Neuron (in vitro differentiated cells): ENCODE measurements at regions not wholly inside any gene's neighbourhood (a gene's known extent, or its start where the extent isn't known, plus 50 kb on each side); places are given as distances from the start of the nearest gene placed in this dataset.

Experiments used
- H2AFZ ChIP-seq: one replicate; pipeline ENCODE4 v1.6.1; 2013; ENCODE audit warnings: low read depth, mild to moderate bottlenecking, inconsistent platforms, low read length, moderate library complexity
- H3K27me3 ChIP-seq: one replicate; pipeline ENCODE4 v1.6.1; 2013; ENCODE audit warnings: low read length; ENCODE audit not compliant: insufficient read depth
- H3K36me3 ChIP-seq: one replicate; pipeline ENCODE4 v1.6.1; 2013; ENCODE audit warnings: low read length; ENCODE audit not compliant: insufficient read depth
- H3K4me1 ChIP-seq: one replicate; pipeline ENCODE4 v1.6.1; 2013; ENCODE audit warnings: low read length; ENCODE audit not compliant: insufficient read depth
- H3K4me3 ChIP-seq: 2 replicates; pipeline ENCODE4 v1.5.1; 2013; ENCODE audit warnings: mild to moderate bottlenecking, low read length, moderate library complexity
- H3K9me3 ChIP-seq: one replicate; pipeline ENCODE4 v1.6.1; 2013; ENCODE audit warnings: low read length

DNA sequence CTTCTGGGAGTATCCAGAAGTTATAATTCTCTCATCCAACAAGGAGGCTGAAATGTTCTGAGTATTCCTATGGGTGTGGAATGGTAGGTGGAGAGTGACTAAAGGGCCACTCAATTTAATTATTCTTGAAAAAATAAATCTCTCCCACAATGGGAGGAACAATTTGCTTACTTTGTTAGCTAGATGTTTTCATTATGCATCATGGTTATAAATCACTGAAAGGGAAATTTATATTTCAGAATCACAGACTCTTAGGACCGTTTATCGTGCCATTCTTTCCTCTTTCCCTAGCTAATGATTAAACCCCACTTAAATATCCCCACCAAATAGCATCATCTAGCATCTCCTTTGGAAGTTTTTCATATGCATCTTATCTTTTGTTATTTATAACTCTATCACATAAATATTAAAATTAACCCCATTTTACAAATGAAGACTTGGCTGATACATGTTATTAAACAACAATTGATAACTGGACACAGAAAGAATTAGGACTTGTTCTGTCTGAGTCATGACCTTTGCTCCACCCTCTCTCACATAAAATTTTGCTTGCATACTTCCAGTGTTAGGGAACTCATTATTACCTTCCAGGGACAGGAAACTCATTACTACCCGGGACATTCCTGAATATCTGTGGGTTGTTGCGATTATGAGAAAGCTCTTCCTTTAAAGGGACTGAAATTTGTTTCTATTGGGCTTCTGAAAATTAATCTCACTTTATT lies 94.9 kb upstream of the NMUR2 start:
- Histone ChIP-seq H3K4me3 (no peak overlapping the region), H3K27me3 (no peaks in the 10 kb centered on the region), H3K36me3 (no peaks in the 10 kb centered on the region), H2AFZ (no peak overlapping the region), H3K9me3 (no peaks in the 10 kb centered on the region), H3K4me1 (no peaks in the 10 kb centered on the region)

DNA sequence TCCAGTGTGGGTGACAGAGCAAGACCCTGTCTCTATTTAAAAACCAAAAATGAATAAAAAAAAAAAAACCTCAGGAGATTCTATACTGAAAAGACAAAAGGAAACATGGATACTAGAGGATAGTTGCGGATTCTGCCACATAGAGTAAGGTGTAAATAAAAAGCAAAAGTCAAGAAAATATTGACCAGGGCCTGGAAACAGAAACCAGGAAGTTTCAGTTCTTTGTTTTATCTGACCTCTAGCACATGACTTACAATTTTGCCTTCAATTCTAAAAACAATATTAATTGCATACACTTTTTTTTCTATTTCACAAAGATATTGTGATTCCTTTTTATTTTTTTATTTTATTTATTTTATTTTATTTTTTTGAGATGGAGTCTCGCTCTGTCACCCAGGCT lies 96.2 kb upstream of the NMUR2 start:
- Histone ChIP-seq H3K4me1 (no peaks in the 10 kb centered on the region), H3K4me3 (no peak overlapping the region), H3K27me3 (no peaks in the 10 kb centered on the region), H3K9me3 (no peaks in the 10 kb centered on the region), H2AFZ (no peak overlapping the region), H3K36me3 (no peaks in the 10 kb centered on the region)

DNA sequence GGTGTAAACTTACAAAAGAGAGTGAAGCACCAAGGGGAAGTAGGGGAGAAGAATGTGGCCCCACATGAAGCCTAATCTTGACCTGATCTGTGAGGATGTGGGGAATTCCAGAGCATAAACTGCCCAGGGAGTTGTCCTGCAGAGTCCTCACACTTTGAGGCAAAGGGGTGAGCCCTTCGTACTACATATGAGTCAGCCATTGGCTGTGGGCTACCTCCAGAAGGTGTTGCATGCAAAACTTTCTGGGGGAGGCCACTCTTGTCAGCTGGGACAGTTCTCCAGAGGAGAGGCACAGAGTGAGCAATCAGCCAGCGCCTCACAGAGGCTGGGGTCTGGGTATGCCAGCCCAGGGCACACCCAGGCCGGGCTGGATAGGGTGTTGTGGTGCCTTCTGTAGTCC lies 98.1 kb upstream of the NMUR2 start:
- Histone ChIP-seq H3K36me3 (no peaks in the 10 kb centered on the region), H3K27me3 (no peaks in the 10 kb centered on the region), H3K4me1 (no peaks in the 10 kb centered on the region), H3K9me3 (no peaks in the 10 kb centered on the region), H2AFZ (no peak overlapping the region), H3K4me3 (no peak overlapping the region)

DNA sequence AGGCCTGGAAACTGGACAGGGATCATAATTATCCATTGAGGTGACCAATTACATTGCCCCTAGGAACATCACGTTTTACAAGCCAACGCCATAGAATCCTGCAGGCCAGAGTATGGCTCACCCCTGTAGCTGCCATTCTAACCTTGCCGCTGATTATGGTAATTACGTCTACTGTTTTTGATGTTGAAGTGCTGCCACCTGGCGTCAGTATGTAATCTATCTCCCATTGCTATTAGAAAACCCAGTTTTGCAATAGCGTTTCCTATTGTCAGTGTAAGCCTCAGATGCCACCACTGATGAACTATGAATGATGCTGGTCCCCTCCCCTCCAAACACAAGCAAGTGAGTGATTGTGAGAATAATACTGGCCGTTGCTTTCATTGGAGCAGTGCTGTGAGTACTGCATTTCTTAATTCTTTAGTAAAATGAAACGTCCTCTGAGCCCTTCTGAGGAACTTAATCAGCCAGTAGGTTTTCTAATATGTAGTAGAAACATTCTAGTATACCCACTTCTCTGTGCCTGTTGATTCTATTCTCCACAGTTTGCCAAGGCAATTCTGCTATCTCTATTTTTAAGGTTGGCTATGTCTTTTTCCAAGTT lies 100.5 kb upstream of the NMUR2 start:
- no peaks in the 10 kb centered on the region for H3K36me3 ChIP-seq
- no peaks in the 10 kb centered on the region for H3K9me3 ChIP-seq
- no peak overlapping the region for H2AFZ ChIP-seq
- H3K4me1 ChIP-seq, result no peaks in the 10 kb centered on the region
- H3K27me3 ChIP-seq, result no peaks in the 10 kb centered on the region
- no peak overlapping the region for H3K4me3 ChIP-seq

DNA sequence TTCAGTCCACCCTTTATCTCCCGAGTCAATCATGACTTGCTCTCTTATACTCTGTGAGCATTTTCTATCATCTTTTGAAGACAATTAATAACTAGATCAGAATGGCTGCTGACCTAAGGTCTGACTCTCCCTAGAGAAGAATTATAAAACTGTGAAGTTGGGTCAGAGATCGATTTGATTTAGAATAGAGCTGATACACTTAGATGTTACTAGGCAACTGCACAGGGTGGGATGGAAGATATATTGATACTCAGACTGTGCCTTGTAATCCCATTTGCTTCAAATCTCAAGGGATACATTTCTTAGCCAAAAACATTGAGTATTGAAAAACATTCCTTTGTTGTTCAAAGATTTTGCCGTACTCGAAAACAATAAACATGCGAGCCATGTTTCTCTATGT lies 106.0 kb upstream of the NMUR2 start:
- Histone ChIP-seq H3K36me3 (no peaks in the 10 kb centered on the region), H3K9me3 (no peaks in the 10 kb centered on the region), H3K4me1 (peaks cover 15% of the 10 kb centered on the region), H3K27me3 (no peaks in the 10 kb centered on the region), H3K4me3 (no peak overlapping the region), H2AFZ (no peak overlapping the region)

DNA sequence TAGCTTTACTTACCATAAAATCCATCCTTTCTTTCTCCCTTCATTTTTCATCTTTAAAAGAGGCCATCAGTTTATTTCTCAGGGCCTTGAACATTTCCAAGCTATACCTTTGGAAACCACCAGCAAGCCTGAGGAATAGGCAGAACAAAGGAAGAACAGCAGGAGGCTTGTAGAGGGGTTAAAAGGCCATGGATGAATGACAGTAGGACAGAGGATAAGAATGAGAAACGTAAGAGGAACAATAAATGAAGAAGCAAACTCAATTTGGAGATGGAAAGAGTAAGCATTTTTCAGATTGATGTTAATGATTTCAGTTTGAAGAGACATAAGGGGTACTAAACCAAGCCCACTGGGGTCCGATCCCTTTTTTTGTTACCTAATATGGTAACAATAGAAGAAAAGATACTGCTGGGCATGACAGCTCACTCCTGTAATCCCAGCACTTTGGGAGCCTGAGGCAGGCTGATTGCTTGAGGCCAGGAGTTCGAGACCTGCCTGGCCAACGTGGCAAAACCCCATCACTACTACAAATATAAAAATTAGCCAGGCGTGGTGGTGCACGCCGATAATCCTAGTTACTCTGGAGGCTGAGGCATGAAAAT lies 106.6 kb upstream of the NMUR2 start:
- Histone ChIP-seq H3K4me3 (no peak overlapping the region), H3K36me3 (no peaks in the 10 kb centered on the region), H3K9me3 (no peaks in the 10 kb centered on the region), H2AFZ (no peak overlapping the region), H3K27me3 (no peaks in the 10 kb centered on the region), H3K4me1 (peaks cover 15% of the 10 kb centered on the region)

DNA sequence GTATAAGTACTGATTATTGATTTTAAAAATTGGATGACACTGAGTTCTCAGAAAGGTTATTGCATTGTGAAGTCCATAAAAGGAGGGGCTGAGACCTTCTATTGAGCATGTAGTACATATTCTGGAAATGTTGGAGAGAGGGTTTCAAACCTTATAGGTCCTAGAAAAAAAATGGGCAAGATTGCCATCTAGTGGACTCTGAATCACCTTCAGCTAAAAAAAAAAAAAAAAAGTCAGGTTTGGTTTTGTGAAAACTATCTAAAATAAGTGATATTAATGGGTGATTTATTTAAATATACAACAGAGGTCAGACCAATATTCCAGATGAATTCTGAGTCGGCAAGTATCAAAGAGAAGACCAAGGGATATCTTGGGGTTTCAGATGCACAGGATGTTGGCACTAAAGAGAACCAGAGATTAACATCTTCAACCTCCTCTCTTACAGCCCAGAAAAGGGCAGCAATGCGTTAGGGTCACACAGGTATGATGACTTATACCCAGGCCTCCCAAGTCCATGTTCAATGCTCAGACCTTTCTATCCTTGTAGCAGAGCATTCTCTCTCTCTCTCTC lies 109.8 kb upstream of the NMUR2 start:
- H3K27me3 ChIP-seq, result no peaks in the 10 kb centered on the region
- H3K4me3 ChIP-seq, result no peak overlapping the region
- H3K36me3 ChIP-seq, result no peaks in the 10 kb centered on the region
- H2AFZ ChIP-seq, result no peak overlapping the region
- peaks cover 15% of the 10 kb centered on the region for H3K4me1 ChIP-seq
- H3K9me3 ChIP-seq, result no peaks in the 10 kb centered on the region

DNA sequence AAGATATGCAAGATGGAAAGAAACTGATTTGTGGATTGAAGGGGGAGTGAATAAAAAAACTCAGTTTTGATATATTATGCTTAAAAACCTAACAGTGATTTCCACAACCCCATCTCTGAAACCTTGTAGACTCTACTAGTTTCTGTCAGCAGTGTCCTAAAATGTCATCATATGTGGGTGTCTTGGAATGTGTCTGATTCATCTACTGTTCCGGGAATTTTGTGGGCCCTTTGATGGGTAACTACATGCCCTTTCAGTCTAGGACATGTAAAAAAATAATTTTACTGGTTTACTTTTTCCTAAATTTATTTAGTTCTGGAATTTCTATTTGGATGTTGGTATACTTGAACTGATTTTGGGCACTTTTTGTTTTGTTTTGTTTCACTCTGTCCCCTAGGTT lies 118.9 kb upstream of the NMUR2 start:
- H3K4me3 ChIP-seq, result no peak overlapping the region
- no peak overlapping the region for H2AFZ ChIP-seq

DNA sequence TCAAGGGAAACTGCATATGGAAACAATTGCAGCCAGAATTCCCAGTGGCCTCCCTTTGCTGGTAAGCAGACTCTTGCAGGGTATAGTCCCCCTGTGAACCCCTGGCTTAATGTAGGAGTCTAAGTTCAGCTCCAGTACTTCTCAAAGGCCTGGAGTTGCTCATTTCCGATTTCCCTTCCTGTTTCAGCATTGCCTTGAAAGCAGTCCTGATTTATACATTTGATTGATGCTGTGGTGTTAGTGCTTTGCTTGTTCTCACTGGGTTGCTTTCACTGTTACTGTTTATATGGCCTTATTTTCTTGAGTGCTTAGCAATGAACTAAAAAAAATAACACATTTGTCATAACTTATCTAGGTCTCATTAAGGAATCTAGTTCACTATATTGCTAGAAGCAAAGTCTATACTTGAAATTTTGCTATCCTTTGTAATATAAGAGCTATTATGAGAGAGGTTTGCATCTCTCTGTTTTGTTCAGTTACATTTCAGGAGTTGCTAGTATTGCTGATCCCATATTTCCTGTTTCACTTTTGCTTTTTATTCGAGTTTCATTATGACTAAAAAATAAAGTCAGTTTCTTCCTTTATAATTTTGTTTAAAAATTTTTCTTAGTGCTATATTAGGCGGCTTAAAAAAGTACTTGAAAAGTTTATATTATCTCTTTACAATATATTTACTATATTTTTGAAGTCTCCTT lies 122.4 kb upstream of the NMUR2 start:
- Histone ChIP-seq H3K27me3 (peaks cover 2% of the 10 kb centered on the region), H3K4me3 (no peak overlapping the region), H3K4me1 (no peaks in the 10 kb centered on the region), H3K36me3 (no peaks in the 10 kb centered on the region), H2AFZ (no peak overlapping the region), H3K9me3 (no peaks in the 10 kb centered on the region)

More for the DNA sequence above, 118.9 kb upstream of the NMUR2 start:
- no peaks in the 10 kb centered on the region for H3K36me3 ChIP-seq
- no peaks in the 10 kb centered on the region for H3K9me3 ChIP-seq
- no peaks in the 10 kb centered on the region for H3K4me1 ChIP-seq
- H3K27me3 ChIP-seq, result no peaks in the 10 kb centered on the region

DNA sequence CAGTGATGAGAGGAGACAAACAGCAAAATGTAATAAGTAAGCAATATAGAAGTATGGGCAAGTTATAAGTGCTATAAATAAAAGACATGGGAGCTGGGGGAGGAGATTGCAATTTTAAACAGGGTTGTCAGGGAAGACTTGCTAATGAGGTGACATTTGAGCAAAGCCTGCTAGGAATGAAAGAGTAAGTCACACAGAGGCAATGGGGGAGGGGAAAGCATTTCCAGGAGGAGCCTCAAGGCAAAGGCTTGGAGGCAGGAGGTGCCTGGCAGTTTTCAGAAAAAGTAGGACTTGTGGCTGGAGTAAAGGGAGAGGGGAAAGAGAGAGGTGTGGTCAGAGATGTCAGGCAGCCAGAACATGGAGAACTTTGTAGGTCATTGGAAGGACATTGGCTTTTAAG lies 124.4 kb upstream of the NMUR2 start:
- Histone ChIP-seq H2AFZ (no peak overlapping the region), H3K4me1 (no peaks in the 10 kb centered on the region), H3K36me3 (no peaks in the 10 kb centered on the region), H3K4me3 (no peak overlapping the region), H3K27me3 (peaks cover 2% of the 10 kb centered on the region), H3K9me3 (no peaks in the 10 kb centered on the region)

DNA sequence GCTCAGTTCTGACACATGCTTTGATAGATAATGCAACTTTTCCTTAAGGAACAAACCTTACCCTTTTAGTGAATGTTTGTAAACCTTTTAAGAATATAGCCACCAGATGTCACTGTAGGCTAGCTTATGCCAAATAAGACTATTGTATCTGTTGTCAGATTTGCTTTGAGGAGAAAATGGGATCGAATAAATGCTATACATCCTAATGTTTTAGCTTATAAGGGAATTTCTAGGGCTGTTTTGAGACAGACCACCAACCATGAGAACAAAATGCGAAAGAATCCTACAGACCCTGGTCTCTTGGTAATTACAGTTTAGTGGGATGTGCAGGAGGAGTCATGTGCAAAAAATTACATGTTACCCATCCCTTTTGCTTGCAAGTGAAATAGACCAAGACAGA lies 127.6 kb upstream of the NMUR2 start:
- H3K36me3 ChIP-seq, result no peaks in the 10 kb centered on the region
- H3K4me3 ChIP-seq, result no peak overlapping the region
- H2AFZ ChIP-seq, result no peak overlapping the region
- no peaks in the 10 kb centered on the region for H3K9me3 ChIP-seq
- no peaks in the 10 kb centered on the region for H3K4me1 ChIP-seq
- H3K27me3 ChIP-seq, result peaks cover 2% of the 10 kb centered on the region

DNA sequence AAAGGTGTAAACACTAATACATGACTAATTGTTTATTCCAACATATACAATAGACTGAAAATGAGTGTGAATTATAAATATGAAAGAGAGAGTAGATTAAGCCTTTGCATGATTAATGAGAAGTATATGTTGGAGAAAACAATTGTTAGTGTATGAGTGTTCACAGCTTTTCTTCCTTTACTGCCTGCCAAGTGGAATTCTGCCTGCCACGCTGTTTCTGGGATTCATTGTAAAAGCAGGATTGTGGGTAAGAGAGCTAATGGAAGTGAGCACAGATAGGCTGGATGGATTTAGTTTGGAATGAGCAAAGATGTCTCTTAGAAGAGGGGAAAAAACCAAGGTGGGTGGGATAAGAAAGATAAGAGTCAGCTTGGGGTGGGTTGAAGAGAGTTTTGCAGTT lies 129.6 kb upstream of the NMUR2 start:
- Histone ChIP-seq H3K4me1 (no peaks in the 10 kb centered on the region), H3K9me3 (no peaks in the 10 kb centered on the region), H3K27me3 (peaks cover 2% of the 10 kb centered on the region), H3K4me3 (no peak overlapping the region), H3K36me3 (no peaks in the 10 kb centered on the region), H2AFZ (no peak overlapping the region)

DNA sequence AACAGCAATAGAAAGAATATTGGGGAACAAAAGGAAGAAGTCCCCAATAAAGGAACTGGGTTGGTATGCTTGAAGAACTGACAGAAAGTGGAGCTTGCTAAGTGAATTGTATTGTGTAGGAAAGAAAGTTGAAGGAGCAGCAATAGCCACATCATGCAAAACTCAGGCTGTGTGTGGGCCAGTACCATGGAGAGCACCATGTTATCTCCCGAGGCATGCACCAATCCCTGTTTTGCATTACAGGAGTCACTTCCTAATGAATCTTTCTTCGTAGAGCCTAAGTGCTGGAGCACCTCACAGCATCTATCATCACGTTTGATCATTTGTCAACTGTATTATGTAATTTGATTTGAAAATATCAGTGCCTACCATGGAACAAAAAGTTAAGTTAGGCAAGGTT lies 137.7 kb upstream of the NMUR2 start:
- no peaks in the 10 kb centered on the region for H3K9me3 ChIP-seq
- H3K4me3 ChIP-seq, result no peak overlapping the region
- H3K27me3 ChIP-seq, result no peaks in the 10 kb centered on the region
- no peak overlapping the region for H2AFZ ChIP-seq
- no peaks in the 10 kb centered on the region for H3K36me3 ChIP-seq
- H3K4me1 ChIP-seq, result no peaks in the 10 kb centered on the region
